ENCODE measurements at regions not wholly inside any gene's neighbourhood (a gene's known extent, or its start where the extent isn't known, plus 50 kb on each side); places are given as distances from the start of the nearest gene placed in this dataset.
"Not testable (repeated sequence)": the region's sequence is repeated elsewhere in the genome, so short reads cannot be mapped to it uniquely, and the experiment has no call there.

DNA sequence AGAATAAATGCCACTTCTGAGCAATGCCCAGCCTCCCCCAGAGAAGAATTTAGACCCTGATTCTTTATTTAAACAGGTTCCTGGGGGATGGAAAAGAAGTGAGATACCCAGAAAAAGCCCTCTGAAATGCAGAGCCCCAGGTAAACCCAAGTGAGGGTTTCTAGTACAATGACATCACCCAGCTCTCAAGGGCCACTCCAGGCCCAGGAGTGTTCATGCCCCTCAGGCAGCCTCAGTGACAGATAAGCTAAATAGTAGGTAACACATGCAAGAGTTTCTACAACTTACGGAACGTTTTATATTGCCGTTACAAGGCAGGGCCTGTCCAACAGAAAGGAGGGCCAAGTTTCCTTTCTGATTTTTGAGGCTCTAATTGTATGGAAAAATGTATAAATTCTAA, 683.7 kb upstream of the SALL1 start:
- WGBS (ENCODE audit: low lambda C conversion rate, missing lambda C conversion rate): 77% methylated on average over 3 of the region's 3 CpGs
- no peak overlapping the region for H3K4me2 ChIP-seq
- TF ChIP-seq EZH2phosphoT487 (IDR thresholded peaks at IDR 0.05; ENCODE audit: low read depth, severe bottlenecking, unreplicated experiment): no peak
- TF ChIP-seq EZH2 (IDR thresholded peaks at IDR 0.05; ENCODE audit: borderline replicate concordance): no peak
- TF ChIP-seq, protein P1, sequence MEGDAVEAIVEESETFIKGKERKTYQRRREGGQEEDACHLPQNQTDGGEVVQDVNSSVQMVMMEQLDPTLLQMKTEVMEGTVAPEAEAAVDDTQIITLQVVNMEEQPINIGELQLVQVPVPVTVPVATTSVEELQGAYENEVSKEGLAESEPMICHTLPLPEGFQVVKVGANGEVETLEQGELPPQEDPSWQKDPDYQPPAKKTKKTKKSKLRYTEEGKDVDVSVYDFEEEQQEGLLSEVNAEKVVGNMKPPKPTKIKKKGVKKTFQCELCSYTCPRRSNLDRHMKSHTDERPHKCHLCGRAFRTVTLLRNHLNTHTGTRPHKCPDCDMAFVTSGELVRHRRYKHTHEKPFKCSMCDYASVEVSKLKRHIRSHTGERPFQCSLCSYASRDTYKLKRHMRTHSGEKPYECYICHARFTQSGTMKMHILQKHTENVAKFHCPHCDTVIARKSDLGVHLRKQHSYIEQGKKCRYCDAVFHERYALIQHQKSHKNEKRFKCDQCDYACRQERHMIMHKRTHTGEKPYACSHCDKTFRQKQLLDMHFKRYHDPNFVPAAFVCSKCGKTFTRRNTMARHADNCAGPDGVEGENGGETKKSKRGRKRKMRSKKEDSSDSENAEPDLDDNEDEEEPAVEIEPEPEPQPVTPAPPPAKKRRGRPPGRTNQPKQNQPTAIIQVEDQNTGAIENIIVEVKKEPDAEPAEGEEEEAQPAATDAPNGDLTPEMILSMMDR (IDR thresholded peaks at IDR 0.05; ENCODE audit: poor library complexity): no peak
- H4K20me1 ChIP-seq (ENCODE audit: insufficient read depth, poor library complexity, severe bottlenecking): no peaks in the 10 kb centered on the region
- H3K27ac ChIP-seq: no peak overlapping the region
- H3K4me1 ChIP-seq (ENCODE audit: insufficient read depth): no peaks in the 10 kb centered on the region
- no peak for DNase-seq (ENCODE audit: low spot score)
- H2AFZ ChIP-seq: peak overlapping the region; percentile 35
- no peaks in the 10 kb centered on the region for H3K36me3 ChIP-seq (replicated peaks; ENCODE audit: insufficient read depth, low read depth)
- no peaks in the 10 kb centered on the region for H3K9me3 ChIP-seq (ENCODE audit: low read depth)
- no peaks in the 10 kb centered on the region for H3K79me2 ChIP-seq
- H3K27me3 ChIP-seq: no peaks in the 10 kb centered on the region
- H3K4me3 ChIP-seq: no peak overlapping the region
- H3K9me2 ChIP-seq (replicated peaks; ENCODE audit: insufficient read depth): no peaks in the 10 kb centered on the region

DNA sequence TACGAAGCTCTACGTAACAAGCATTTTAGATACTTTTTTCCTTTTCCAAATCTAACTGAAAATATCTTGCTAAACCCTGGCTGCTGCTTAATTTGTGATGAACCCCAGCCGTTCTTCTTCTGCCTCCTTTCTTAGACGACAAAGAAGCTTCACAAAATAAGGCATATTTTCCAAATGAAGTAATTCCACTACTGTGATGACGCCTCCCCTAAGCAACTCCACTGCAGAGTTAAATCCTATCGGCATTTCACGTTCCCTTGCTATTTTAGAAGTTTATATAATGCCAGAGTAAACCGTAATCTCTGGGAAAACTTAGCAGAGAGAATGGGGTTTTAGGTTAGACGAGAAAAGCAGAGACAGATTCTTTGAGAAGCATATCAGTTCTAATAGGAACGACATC, 683.1 kb upstream of the SALL1 start:
- Histone ChIP-seq H3K4me1 (ENCODE audit: insufficient read depth) (no peaks in the 10 kb centered on the region), H3K79me2 (no peaks in the 10 kb centered on the region), H3K27me3 (no peaks in the 10 kb centered on the region), H3K4me2 (peak overlapping the region; percentile 29), H4K20me1 (ENCODE audit: insufficient read depth, poor library complexity, severe bottlenecking) (no peaks in the 10 kb centered on the region), H3K36me3 (replicated peaks; ENCODE audit: insufficient read depth, low read depth) (no peaks in the 10 kb centered on the region), H3K27ac (no peak overlapping the region), H2AFZ (peak overlapping the region; percentile 35), H3K9me3 (ENCODE audit: low read depth) (no peaks in the 10 kb centered on the region), H3K4me3 (no peak overlapping the region), H3K9me2 (replicated peaks; ENCODE audit: insufficient read depth) (no peaks in the 10 kb centered on the region)
- WGBS (ENCODE audit: low lambda C conversion rate, missing lambda C conversion rate): 67% methylated on average over 10 of the region's 10 CpGs
- DNase-seq (ENCODE audit: low spot score): no peak
- TF ChIP-seq EZH2 (IDR thresholded peaks at IDR 0.05; ENCODE audit: borderline replicate concordance) (no peak), EZH2phosphoT487 (IDR thresholded peaks at IDR 0.05; ENCODE audit: low read depth, severe bottlenecking, unreplicated experiment) (no peak)
- TF ChIP-seq, protein P1 (IDR thresholded peaks at IDR 0.05; ENCODE audit: poor library complexity): no peak

DNA sequence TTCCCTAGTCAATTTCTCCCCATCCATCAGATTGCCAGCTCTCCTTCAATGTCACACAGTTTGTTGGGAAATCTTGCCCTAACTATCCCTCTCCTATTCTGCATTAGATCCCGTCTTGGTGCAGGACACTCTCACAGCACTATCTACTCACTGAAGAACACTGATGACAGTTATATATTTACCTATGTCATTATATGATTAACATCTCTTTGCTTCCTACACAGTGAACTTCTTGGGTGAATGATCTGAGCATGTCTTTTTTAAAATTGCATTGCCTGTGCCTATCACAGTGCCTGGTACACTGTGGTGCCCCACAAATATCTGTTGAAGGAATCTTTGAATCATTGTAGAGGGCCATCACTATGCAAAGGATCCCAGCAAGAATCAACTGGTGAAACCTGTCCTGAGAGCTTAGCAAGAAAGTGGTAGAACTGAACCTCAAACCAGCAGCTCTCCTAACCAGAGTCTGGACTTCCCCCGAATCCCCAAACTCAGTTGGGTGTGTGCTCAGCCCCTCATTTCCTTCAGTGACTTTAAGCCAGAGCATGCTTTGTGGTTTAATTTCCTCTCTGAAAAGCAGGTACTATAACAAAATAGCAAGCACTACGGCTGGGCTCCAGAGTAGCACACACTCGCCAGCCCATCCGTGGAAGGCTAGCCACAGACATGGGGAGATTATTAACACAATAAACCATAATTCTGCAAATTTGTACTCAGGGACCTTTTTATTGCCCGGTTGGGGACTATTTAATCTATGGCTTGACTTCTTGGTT, 680.7 kb upstream of the SALL1 start:
- Histone ChIP-seq H3K27me3 (no peaks in the 10 kb centered on the region), H3K4me2 (no peak overlapping the region), H2AFZ (no peak overlapping the region), H3K9me2 (replicated peaks; ENCODE audit: insufficient read depth) (no peaks in the 10 kb centered on the region), H3K9me3 (ENCODE audit: low read depth) (no peaks in the 10 kb centered on the region), H3K4me1 (ENCODE audit: insufficient read depth) (no peaks in the 10 kb centered on the region), H4K20me1 (ENCODE audit: insufficient read depth, poor library complexity, severe bottlenecking) (no peaks in the 10 kb centered on the region), H3K36me3 (replicated peaks; ENCODE audit: insufficient read depth, low read depth) (no peaks in the 10 kb centered on the region), H3K4me3 (no peak overlapping the region), H3K79me2 (no peaks in the 10 kb centered on the region), H3K27ac (no peak overlapping the region)
- WGBS (ENCODE audit: low lambda C conversion rate, missing lambda C conversion rate): 63% methylated on average over 6 of the region's 6 CpGs
- no peak for DNase-seq (ENCODE audit: low spot score)
- TF ChIP-seq EZH2phosphoT487 (IDR thresholded peaks at IDR 0.05; ENCODE audit: low read depth, severe bottlenecking, unreplicated experiment): no peak
- no peak for TF ChIP-seq EZH2 (IDR thresholded peaks at IDR 0.05; ENCODE audit: borderline replicate concordance)

DNA sequence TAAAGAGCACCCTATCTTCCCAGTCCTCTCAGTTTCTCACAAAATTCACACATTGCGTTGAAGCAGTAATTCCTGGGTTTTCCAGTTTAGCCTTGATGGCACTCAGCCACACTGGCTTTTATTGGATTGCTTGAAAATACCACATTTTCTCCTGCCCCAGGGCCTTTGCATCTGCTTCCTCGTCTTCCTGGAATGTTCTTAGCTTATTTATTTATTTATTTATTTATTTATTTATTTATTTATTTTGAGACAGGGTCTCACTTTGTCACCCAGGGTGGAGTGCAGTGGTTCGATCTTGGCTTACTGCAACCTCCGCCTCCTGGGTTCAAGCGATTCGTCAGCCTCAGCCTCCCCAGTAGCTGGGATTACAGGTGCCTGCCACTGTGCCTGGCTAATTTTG, 680.0 kb upstream of the SALL1 start:
- H3K36me3 ChIP-seq (replicated peaks; ENCODE audit: insufficient read depth, low read depth); H3K27ac ChIP-seq; H3K4me3 ChIP-seq; H2AFZ ChIP-seq; H3K4me1 ChIP-seq (ENCODE audit: insufficient read depth); H3K27me3 ChIP-seq; H3K9me3 ChIP-seq (ENCODE audit: low read depth); H4K20me1 ChIP-seq (ENCODE audit: insufficient read depth, poor library complexity, severe bottlenecking); DNase-seq (ENCODE audit: low spot score); H3K79me2 ChIP-seq; H3K9me2 ChIP-seq (replicated peaks; ENCODE audit: insufficient read depth); H3K4me2 ChIP-seq: not testable (repeated sequence)
- WGBS (ENCODE audit: low lambda C conversion rate, missing lambda C conversion rate): 92% methylated on average over 6 of the region's 6 CpGs
